ENCODE measurements at regions not wholly inside any gene's neighbourhood (a gene's known extent, or its start where the extent isn't known, plus 50 kb on each side); places are given as distances from the start of the nearest gene placed in this dataset.
"Not testable (repeated sequence)": the region's sequence is repeated elsewhere in the genome, so short reads cannot be mapped to it uniquely, and the experiment has no call there.

DNA sequence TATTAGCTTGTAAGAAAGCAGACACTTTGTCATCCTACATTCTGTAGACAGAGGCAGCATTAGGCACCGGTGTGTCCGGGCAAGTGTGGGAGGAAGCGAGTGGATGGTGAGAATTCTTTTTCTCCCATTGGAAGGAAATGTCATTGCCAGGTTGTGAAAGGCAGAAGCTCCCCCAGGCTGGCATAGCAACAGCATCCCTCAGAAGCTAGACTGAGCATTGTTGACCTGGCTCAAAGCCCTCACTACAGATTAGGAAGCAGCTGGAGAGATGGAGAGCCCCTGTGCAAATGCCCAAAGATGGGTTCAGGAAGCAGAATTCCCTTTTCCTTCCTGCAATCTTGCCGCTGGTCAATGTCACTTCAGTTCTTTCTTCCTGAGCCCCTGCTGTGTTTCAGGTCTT, 1299.3 kb downstream of the TBC1D22A start:
- no peak for TF ChIP-seq CTCF (IDR thresholded peaks at IDR 0.05; ENCODE audit: low read depth, low read length)
- TF ChIP-seq POLR2A (IDR thresholded peaks at IDR 0.05; ENCODE audit: extremely low read depth, insufficient read length): no peak
- no peak for TF ChIP-seq MAX (IDR thresholded peaks at IDR 0.05; ENCODE audit: low read depth, low read length)
- no peak for TF ChIP-seq MYC (IDR thresholded peaks at IDR 0.05; ENCODE audit: low read depth, low read length)
- DNase-seq (ENCODE audit: low read depth): no peak
- no peak overlapping the region for H3K4me3 ChIP-seq (ENCODE audit: low read depth, low read length)

- no peak for TF ChIP-seq CTCF (IDR thresholded peaks at IDR 0.05; ENCODE audit: low read depth, low read length)
- no peak for DNase-seq (ENCODE audit: low read depth)
- H3K4me3 ChIP-seq (ENCODE audit: low read depth, low read length): no peak overlapping the region
Observed at GRCh38 chr22:48060266-48060665, 1297.8 kb downstream of the TBC1D22A start.

DNA sequence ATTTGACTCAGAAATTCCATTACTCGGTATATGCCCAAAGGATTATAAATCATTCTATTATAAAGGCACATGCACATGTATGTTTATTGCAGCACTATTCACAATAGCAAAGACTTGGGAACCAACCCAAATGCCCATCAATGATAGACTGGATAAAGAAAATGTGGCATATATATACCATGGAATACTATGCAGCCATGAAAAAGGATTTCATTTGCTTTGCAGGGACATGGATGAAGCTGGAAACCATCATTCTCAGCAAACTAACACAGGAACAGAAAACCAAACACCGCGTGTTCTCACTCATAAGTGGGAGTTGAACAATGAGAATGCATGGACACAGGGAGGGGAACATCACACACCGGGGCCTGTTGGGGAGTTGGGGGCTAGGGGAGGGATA, 1297.1 kb downstream of the TBC1D22A start:
- not testable (repeated sequence) for DNase-seq (ENCODE audit: low read depth); H3K4me3 ChIP-seq (ENCODE audit: low read depth, low read length)

GRCh38 chr22:48057116-48057835, 1294.8 kb downstream of the TBC1D22A start:
- DNase-seq (ENCODE audit: low read depth): no peak
- TF ChIP-seq POLR2A (IDR thresholded peaks at IDR 0.05; ENCODE audit: extremely low read depth, insufficient read length) (no peak), CTCF (IDR thresholded peaks at IDR 0.05; ENCODE audit: low read depth, low read length) (no peak), MYC (IDR thresholded peaks at IDR 0.05; ENCODE audit: low read depth, low read length) (no peak), MAX (IDR thresholded peaks at IDR 0.05; ENCODE audit: low read depth, low read length) (no peak)
- H3K4me3 ChIP-seq (ENCODE audit: low read depth, low read length): no peak overlapping the region

GRCh38 chr22:48055827-48056226, 1293.4 kb downstream of the TBC1D22A start:
- TF ChIP-seq MYC (IDR thresholded peaks at IDR 0.05; ENCODE audit: low read depth, low read length) (no peak), POLR2A (IDR thresholded peaks at IDR 0.05; ENCODE audit: extremely low read depth, insufficient read length) (no peak), MAX (IDR thresholded peaks at IDR 0.05; ENCODE audit: low read depth, low read length) (no peak), CTCF (IDR thresholded peaks at IDR 0.05; ENCODE audit: low read depth, low read length) (no peak)
- no peak for DNase-seq (ENCODE audit: low read depth)
- no peak overlapping the region for H3K4me3 ChIP-seq (ENCODE audit: low read depth, low read length)

GRCh38 chr22:48055185-48055584, 1292.7 kb downstream of the TBC1D22A start:
- DNase-seq (ENCODE audit: low read depth): no peak
- TF ChIP-seq POLR2A (IDR thresholded peaks at IDR 0.05; ENCODE audit: extremely low read depth, insufficient read length) (no peak), MAX (IDR thresholded peaks at IDR 0.05; ENCODE audit: low read depth, low read length) (no peak), MYC (IDR thresholded peaks at IDR 0.05; ENCODE audit: low read depth, low read length) (no peak), CTCF (IDR thresholded peaks at IDR 0.05; ENCODE audit: low read depth, low read length) (no peak)
- no peak overlapping the region for H3K4me3 ChIP-seq (ENCODE audit: low read depth, low read length)

Measured in NB4 (cell line).